Thoracic aorta (tissue), 2 donors: ENCODE measurements at regions not wholly inside any gene's neighbourhood (a gene's known extent, or its start where the extent isn't known, plus 50 kb on each side); places are given as distances from the start of the nearest gene placed in this dataset.
"Not testable (repeated sequence)": the region's sequence is repeated elsewhere in the genome, so short reads cannot be mapped to it uniquely, and the experiment has no call there.

Experiments
- ATAC-seq: fragments of 150-250 bp; one replicate; pipeline ENCODE4 v1.8.0; 2017; ENCODE audit warnings: low read depth; ENCODE audit not compliant: insufficient number of reproducible peaks, low FRiP score
- DNase-seq: peaks from one replicate; pipeline ENCODE4 v3.0.0-alpha.2; 2020; ENCODE audit warnings: low spot score
- H3K27ac ChIP-seq, 2 donors: fragments of 200-600 bp; sonication (generic); 1 replicate in 1 of 2; 2 replicates in 1 of 2; pipeline ENCODE4 v1.5.1; 2016; ENCODE audit warnings: mild to moderate bottlenecking in 2 of 2, moderate library complexity in 2 of 2
- H3K27me3 ChIP-seq: fragments of 200-600 bp; sonication (generic); replicated peaks from 2 replicates; pipeline ENCODE4 v1.6.0; 2016; ENCODE audit warnings: mild to moderate bottlenecking; ENCODE audit not compliant: insufficient read depth
- H3K36me3 ChIP-seq: fragments of 200-600 bp; sonication (generic); one replicate; pipeline ENCODE4 v1.5.1; 2016
- H3K4me1 ChIP-seq, 2 donors: fragments of 200-600 bp; sonication (generic); 1 replicate in 1 of 2; 2 replicates in 1 of 2; pipeline versions ENCODE4 v1.5.1 to v1.6.0; 2016; ENCODE audit warnings: low read depth in 2 of 2, mild to moderate bottlenecking in 1 of 2; ENCODE audit not compliant: control insufficient read depth in 1 of 2
- H3K4me3 ChIP-seq: fragments of 200-600 bp; sonication (generic); 2 replicates; pipeline ENCODE4 v1.5.1; 2016; ENCODE audit warnings: mild to moderate bottlenecking
- H3K9me3 ChIP-seq: fragments of 200-600 bp; sonication (generic); 2 replicates; pipeline ENCODE4 v1.5.1; 2016
- CTCF ChIP-seq: fragments of 200-600 bp; sonication (generic); IDR thresholded peaks from one replicate; pipeline ENCODE4 v1.5.1; 2019; ENCODE audit warnings: antibody characterized with exemption

- Histone ChIP-seq H3K36me3 (no peaks in the 10 kb centered on the region), H3K9me3 (no peaks in the 10 kb centered on the region), H3K4me3 (no peak overlapping the region), H3K27me3 (no peaks in the 10 kb centered on the region), H3K4me1 (no peaks in the 10 kb centered on the region), H3K27ac (no peak overlapping the region)
- DNase-seq (no peak), ATAC-seq (no peak)
- no peak for TF ChIP-seq CTCF
Observed at GRCh38 chr5:165031371-165031770, 1526.0 kb downstream of the MAT2B start.

- H3K27me3 ChIP-seq: no peaks in the 10 kb centered on the region
- H3K9me3 ChIP-seq: no peaks in the 10 kb centered on the region
- H3K4me1 ChIP-seq: no peaks in the 10 kb centered on the region
- DNase-seq (no peak), ATAC-seq (no peak)
- H3K36me3 ChIP-seq: no peaks in the 10 kb centered on the region
- H3K4me3 ChIP-seq: no peak overlapping the region
- no peak for TF ChIP-seq CTCF
- H3K27ac ChIP-seq: no peak overlapping the region
Observed at GRCh38 chr5:165035520-165035919, 1530.1 kb downstream of the MAT2B start.

- no peaks in the 10 kb centered on the region for H3K4me1 ChIP-seq
- TF ChIP-seq CTCF: no peak
- H3K9me3 ChIP-seq: no peaks in the 10 kb centered on the region
- no peak overlapping the region for H3K4me3 ChIP-seq
- H3K27me3 ChIP-seq: no peaks in the 10 kb centered on the region
- no peak for DNase-seq
- ATAC-seq: no peak
- no peaks in the 10 kb centered on the region for H3K36me3 ChIP-seq
- H3K27ac ChIP-seq: no peak overlapping the region
Observed at GRCh38 chr5:165039748-165040147, 1534.3 kb downstream of the MAT2B start.

GRCh38 chr5:165045941-165046340 lies 1540.5 kb downstream of the MAT2B start:
- ATAC-seq, H3K27me3 ChIP-seq, H3K4me3 ChIP-seq, H3K4me1 ChIP-seq, H3K9me3 ChIP-seq, H3K36me3 ChIP-seq, DNase-seq, H3K27ac ChIP-seq: not testable (repeated sequence)

GRCh38 chr5:165055476-165055875 lies 1550.1 kb downstream of the MAT2B start:
- no peaks in the 10 kb centered on the region for H3K27me3 ChIP-seq
- no peak for ATAC-seq
- H3K27ac ChIP-seq: no peak overlapping the region
- no peaks in the 10 kb centered on the region for H3K4me1 ChIP-seq
- DNase-seq: no peak
- no peaks in the 10 kb centered on the region for H3K36me3 ChIP-seq
- TF ChIP-seq CTCF: no peak
- H3K9me3 ChIP-seq: no peaks in the 10 kb centered on the region
- no peak overlapping the region for H3K4me3 ChIP-seq

GRCh38 chr5:165057145-165057544 lies 1551.7 kb downstream of the MAT2B start:
- no peak overlapping the region for H3K27ac ChIP-seq
- no peaks in the 10 kb centered on the region for H3K9me3 ChIP-seq
- no peaks in the 10 kb centered on the region for H3K27me3 ChIP-seq
- H3K36me3 ChIP-seq: no peaks in the 10 kb centered on the region
- no peaks in the 10 kb centered on the region for H3K4me1 ChIP-seq
- DNase-seq (no peak), ATAC-seq (no peak)
- no peak for TF ChIP-seq CTCF
- no peak overlapping the region for H3K4me3 ChIP-seq
